PC-3 (cell line): ENCODE measurements at regions not wholly inside any gene's neighbourhood (a gene's known extent, or its start where the extent isn't known, plus 50 kb on each side); places are given as distances from the start of the nearest gene placed in this dataset.

Source experiments
- ATAC-seq: fragments of 200-7000 bp; cut with Tn5 transposase; 2 replicates; pipeline ENCODE4 v1.9.1; 2020; ENCODE audit warnings: mild to moderate bottlenecking, moderate library complexity
- BruUV-seq: library from RNA; stranded (reverse); fragments of 400-500 nt; replicated peaks from 2 replicates; lab custom pipeline; 2021; lab: Mats Ljungman, UMichigan
- CTCF ChIA-PET: fragments of 300-600 bp; sonication (Branson Sonifier 250); formaldehyde crosslinking; loops from one replicate; lab custom pipeline; 2022; ENCODE audit warnings: antibody characterized with exemption; lab: Charles Lee
- POLR2A ChIA-PET: fragments of 300-600 bp; sonication (Branson Sonifier 250); formaldehyde crosslinking; loops from one replicate; lab custom pipeline; 2022; ENCODE audit warnings: antibody characterized with exemption; ENCODE audit not compliant: unreplicated experiment; lab: Charles Lee
- DNase-seq: peaks from one replicate; pipeline ENCODE4 v3.0.0-alpha.2; 2015
- H2AFZ ChIP-seq: fragments of 300-600 bp; sonication (generic); 2 replicates; pipeline ENCODE4 v1.6.0; 2016; ENCODE audit warnings: antibody characterized with exemption, low read length
- H3F3A ChIP-seq: fragments of 300-600 bp; sonication (generic); one replicate; pipeline ENCODE4 v1.6.0; 2017; ENCODE audit warnings: antibody characterized with exemption, low read length, control low read depth, mild to moderate bottlenecking; ENCODE audit not compliant: unreplicated experiment
- H3K27ac ChIP-seq: fragments of 300-600 bp; sonication (generic); 2 replicates; pipeline ENCODE4 v1.5.1; 2016; ENCODE audit warnings: mild to moderate bottlenecking, low read length
- H3K27me3 ChIP-seq: fragments of 300-600 bp; sonication (generic); 2 replicates; pipeline ENCODE4 v1.6.1; 2016; ENCODE audit warnings: low read length, mixed read lengths
- H3K36me3 ChIP-seq: fragments of 300-600 bp; sonication (generic); 2 replicates; pipeline ENCODE4 v1.6.1; 2016; ENCODE audit warnings: low read depth, mixed run types, low read length, mixed read lengths
- H3K4me1 ChIP-seq: fragments of 300-600 bp; sonication (generic); 2 replicates; pipeline ENCODE4 v1.5.1; 2016; ENCODE audit warnings: low read length; ENCODE audit not compliant: insufficient read depth
- H3K4me2 ChIP-seq: fragments of 300-600 bp; sonication (generic); 2 replicates; pipeline ENCODE4 v1.6.0; 2016; ENCODE audit warnings: low read length
- H3K4me3 ChIP-seq: fragments of 300-600 bp; sonication (generic); 2 replicates; pipeline ENCODE4 v1.5.1; 2016; ENCODE audit warnings: mild to moderate bottlenecking, low read length, mixed read lengths
- H3K79me2 ChIP-seq: fragments of 300-600 bp; sonication (generic); 2 replicates; pipeline ENCODE4 v1.6.1; 2017; ENCODE audit warnings: low read length, mixed read lengths
- H3K9ac ChIP-seq: fragments of 300-600 bp; sonication (generic); 2 replicates; pipeline ENCODE4 v1.6.0; 2016; ENCODE audit warnings: mild to moderate bottlenecking, low read length
- H3K9me2 ChIP-seq: fragments of 300-600 bp; sonication (generic); replicated peaks from 2 replicates; pipeline ENCODE4 v1.6.1; 2016; ENCODE audit warnings: mixed run types, low read length, mixed read lengths
- H3K9me3 ChIP-seq: fragments of 300-600 bp; sonication (generic); 2 replicates; pipeline ENCODE4 v1.6.1; 2016; ENCODE audit warnings: low read length, mixed read lengths
- H4K20me1 ChIP-seq: fragments of 300-600 bp; sonication (generic); 2 replicates; pipeline ENCODE4 v1.6.1; 2016; ENCODE audit warnings: low read length, mixed read lengths
- CTCF ChIP-seq: fragments of 300-600 bp; sonication (generic); conservative IDR thresholded peaks from 2 replicates; pipeline ENCODE4 v1.5.1; 2017; ENCODE audit warnings: antibody characterized with exemption, low read depth, mild to moderate bottlenecking, low read length
- EZH2 ChIP-seq: fragments of 300-600 bp; sonication (generic); IDR thresholded peaks from one replicate; pipeline ENCODE4 v1.6.1; 2017; ENCODE audit warnings: antibody characterized with exemption, mild to moderate bottlenecking, low read length; ENCODE audit not compliant: unreplicated experiment
- EZH2phosphoT487 ChIP-seq: fragments of 300-600 bp; sonication (generic); IDR thresholded peaks from 2 replicates; pipeline ENCODE4 v1.6.1; 2018; ENCODE audit warnings: mild to moderate bottlenecking, antibody characterized with exemption, low read length, borderline replicate concordance
- intact Hi-C: fragments of 100-400 bp; cut with micrococcal nuclease; formaldehyde crosslinking; loops from 2 replicates; pipeline ENCODE4 v1.9.0; 2023

- H3K9me2 ChIP-seq: no peaks in the 10 kb centered on the region
- no peak overlapping the region for H3K4me3 ChIP-seq
- no peaks in the 10 kb centered on the region for H3K4me1 ChIP-seq
- H3K27me3 ChIP-seq: no peaks in the 10 kb centered on the region
- no peak overlapping the region for H3K4me2 ChIP-seq
- H4K20me1 ChIP-seq: no peaks in the 10 kb centered on the region
- DNase-seq (no peak), ATAC-seq (no peak)
- H2AFZ ChIP-seq: no peak overlapping the region
- BruUV-seq: no TSS peak
- TF ChIP-seq CTCF (no peak), EZH2phosphoT487 (no peak), EZH2 (no peak)
- H3K36me3 ChIP-seq: no peaks in the 10 kb centered on the region
- intact Hi-C loops: loop anchor here (10.0 kb wide), 1 partner anchor 173 kb away; no protein-coding TSS in a partner anchor
- H3K79me2 ChIP-seq: no peaks in the 10 kb centered on the region
- CTCF ChIA-PET: no interaction called here
- no peak overlapping the region for H3K27ac ChIP-seq
- POLR2A ChIA-PET: no interaction called here
- no peaks in the 10 kb centered on the region for H3K9me3 ChIP-seq
- no peak overlapping the region for H3K9ac ChIP-seq
- H3F3A ChIP-seq: no peaks in the 10 kb centered on the region
Measured at GRCh38 chr9:115517335-115518075, 399.5 kb upstream of the TNC start.

DNA sequence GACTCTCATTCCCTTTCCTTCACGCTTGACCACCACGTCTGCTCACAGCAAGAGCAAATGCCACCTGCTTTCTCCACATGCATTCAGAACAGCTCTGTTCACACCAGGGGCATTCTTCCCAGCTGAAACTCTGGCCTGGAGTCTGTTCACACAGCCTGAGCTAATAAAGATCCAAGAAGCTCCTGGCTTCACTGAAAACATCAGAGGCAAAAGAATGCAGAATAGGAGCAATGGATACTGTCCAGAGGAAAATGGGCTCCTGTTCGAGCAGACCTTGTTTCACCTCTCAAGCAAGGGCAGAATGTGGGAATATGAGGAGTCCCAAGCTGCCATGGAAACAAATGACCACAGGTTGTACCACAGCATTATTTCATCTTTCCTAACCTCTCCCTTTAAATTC, 402.7 kb upstream of the TNC start:
- POLR2A ChIA-PET: no interaction called here
- no peak for DNase-seq
- Histone ChIP-seq H3F3A (no peaks in the 10 kb centered on the region), H2AFZ (no peak overlapping the region), H3K9me3 (no peaks in the 10 kb centered on the region), H3K4me2 (no peak overlapping the region), H4K20me1 (no peaks in the 10 kb centered on the region), H3K27ac (no peak overlapping the region), H3K4me1 (no peaks in the 10 kb centered on the region), H3K9me2 (no peaks in the 10 kb centered on the region), H3K9ac (no peak overlapping the region), H3K79me2 (no peaks in the 10 kb centered on the region), H3K36me3 (no peaks in the 10 kb centered on the region), H3K4me3 (no peak overlapping the region), H3K27me3 (no peaks in the 10 kb centered on the region)
- intact Hi-C loops: no loop called here
- ATAC-seq: no peak
- CTCF ChIA-PET: no interaction called here
- no peak for TF ChIP-seq EZH2phosphoT487
- TF ChIP-seq CTCF: no peak
- no peak for TF ChIP-seq EZH2
- BruUV-seq: no TSS peak

- intact Hi-C loops: no loop called here
- H3K9ac ChIP-seq: no peak overlapping the region
- CTCF ChIA-PET: no interaction called here
- H2AFZ ChIP-seq: no peak overlapping the region
- ATAC-seq (no peak), DNase-seq (no peak)
- no peaks in the 10 kb centered on the region for H3K9me3 ChIP-seq
- no TSS peak for BruUV-seq
- no peak overlapping the region for H3K4me2 ChIP-seq
- POLR2A ChIA-PET: no interaction called here
- no peaks in the 10 kb centered on the region for H3F3A ChIP-seq
- H3K27ac ChIP-seq: no peak overlapping the region
- no peaks in the 10 kb centered on the region for H3K4me1 ChIP-seq
- H3K4me3 ChIP-seq: no peak overlapping the region
- H3K27me3 ChIP-seq: no peaks in the 10 kb centered on the region
- no peaks in the 10 kb centered on the region for H3K9me2 ChIP-seq
- no peaks in the 10 kb centered on the region for H3K79me2 ChIP-seq
- no peaks in the 10 kb centered on the region for H4K20me1 ChIP-seq
- no peaks in the 10 kb centered on the region for H3K36me3 ChIP-seq
- TF ChIP-seq EZH2phosphoT487: no peak
- no peak for TF ChIP-seq EZH2
- TF ChIP-seq CTCF: no peak
Measured at GRCh38 chr9:115522912-115523311, 405.0 kb upstream of the TNC start.
